Hepatocyte (in vitro differentiated cells): ENCODE measurements at regions not wholly inside any gene's neighbourhood (a gene's known extent, or its start where the extent isn't known, plus 50 kb on each side); places are given as distances from the start of the nearest gene placed in this dataset.
"Not testable (repeated sequence)": the region's sequence is repeated elsewhere in the genome, so short reads cannot be mapped to it uniquely, and the experiment has no call there.

Source experiments
- EZH2 ChIP-seq: fragments of 200-600 bp; sonication (generic); IDR thresholded peaks from 2 replicates; pipeline ENCODE4 v1.6.1; 2016; ENCODE audit warnings: antibody characterized with exemption, mild to moderate bottlenecking, borderline replicate concordance
- EZH2phosphoT487 ChIP-seq: fragments of 200-600 bp; sonication (generic); IDR thresholded peaks from one replicate; pipeline ENCODE4 v1.6.1; 2018; ENCODE audit warnings: antibody characterized with exemption, mild to moderate bottlenecking, low read depth, moderate library complexity; ENCODE audit not compliant: unreplicated experiment, severe bottlenecking
- TF ChIP-seq, protein P1 (sequence below): fragments of 200-600 bp; sonication (generic); IDR thresholded peaks from 2 replicates; pipeline ENCODE4 v1.5.1; 2016; ENCODE audit warnings: antibody characterized with exemption, mild to moderate bottlenecking; ENCODE audit not compliant: poor library complexity

DNA sequence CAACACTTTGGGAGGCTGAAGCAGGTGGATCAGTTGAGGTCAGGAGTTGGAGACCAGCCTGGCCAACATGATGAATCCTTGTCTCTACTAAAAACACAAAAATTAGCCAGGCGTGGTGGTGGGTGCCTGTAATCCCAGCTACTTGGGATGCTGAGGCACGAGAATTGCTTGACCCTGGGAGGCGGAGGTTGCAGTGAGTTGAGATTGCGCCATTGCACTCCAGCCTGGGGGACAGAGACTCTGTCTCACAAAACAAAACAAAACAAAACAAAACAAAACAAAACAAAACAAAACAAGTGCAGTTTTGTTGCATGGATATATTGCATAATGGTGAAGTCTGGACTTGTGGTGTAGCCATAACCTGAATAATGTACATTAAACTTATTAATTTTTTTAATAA is 133.6 kb upstream of the ZNF217 start:
- TF ChIP-seq EZH2, EZH2phosphoT487: not testable (repeated sequence)
- TF ChIP-seq, protein P1, sequence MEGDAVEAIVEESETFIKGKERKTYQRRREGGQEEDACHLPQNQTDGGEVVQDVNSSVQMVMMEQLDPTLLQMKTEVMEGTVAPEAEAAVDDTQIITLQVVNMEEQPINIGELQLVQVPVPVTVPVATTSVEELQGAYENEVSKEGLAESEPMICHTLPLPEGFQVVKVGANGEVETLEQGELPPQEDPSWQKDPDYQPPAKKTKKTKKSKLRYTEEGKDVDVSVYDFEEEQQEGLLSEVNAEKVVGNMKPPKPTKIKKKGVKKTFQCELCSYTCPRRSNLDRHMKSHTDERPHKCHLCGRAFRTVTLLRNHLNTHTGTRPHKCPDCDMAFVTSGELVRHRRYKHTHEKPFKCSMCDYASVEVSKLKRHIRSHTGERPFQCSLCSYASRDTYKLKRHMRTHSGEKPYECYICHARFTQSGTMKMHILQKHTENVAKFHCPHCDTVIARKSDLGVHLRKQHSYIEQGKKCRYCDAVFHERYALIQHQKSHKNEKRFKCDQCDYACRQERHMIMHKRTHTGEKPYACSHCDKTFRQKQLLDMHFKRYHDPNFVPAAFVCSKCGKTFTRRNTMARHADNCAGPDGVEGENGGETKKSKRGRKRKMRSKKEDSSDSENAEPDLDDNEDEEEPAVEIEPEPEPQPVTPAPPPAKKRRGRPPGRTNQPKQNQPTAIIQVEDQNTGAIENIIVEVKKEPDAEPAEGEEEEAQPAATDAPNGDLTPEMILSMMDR = not testable (repeated sequence)
